ENCODE measurements at regions not wholly inside any gene's neighbourhood (a gene's known extent, or its start where the extent isn't known, plus 50 kb on each side); places are given as distances from the start of the nearest gene placed in this dataset.
"Not testable (repeated sequence)": the region's sequence is repeated elsewhere in the genome, so short reads cannot be mapped to it uniquely, and the experiment has no call there.

DNA sequence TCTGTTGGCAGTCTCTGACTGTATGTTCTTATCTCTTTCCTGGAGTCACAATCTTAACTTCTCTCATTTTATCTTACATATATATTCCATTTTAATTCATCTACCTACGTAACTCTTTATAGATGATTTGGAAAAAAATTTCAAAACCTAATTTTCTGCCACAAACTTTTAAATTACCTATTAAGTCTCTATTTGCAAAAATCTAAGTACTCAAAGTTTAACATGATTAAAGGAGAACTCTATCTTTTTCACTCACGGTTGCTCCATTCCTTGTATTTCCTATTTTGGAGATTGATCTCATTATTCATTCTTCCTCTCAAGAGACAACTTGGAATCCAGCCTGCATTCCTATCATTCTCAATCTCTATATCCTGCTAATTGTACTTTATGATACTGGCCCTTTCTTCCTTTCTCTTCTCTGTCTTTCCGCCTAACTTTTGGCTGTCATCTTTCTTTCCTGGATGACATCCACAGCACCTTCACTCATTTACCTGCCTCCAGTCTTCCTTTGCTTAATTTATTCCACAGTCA, 1071.1 kb upstream of the CITED2 start:
- DNase-seq (ENCODE audit: low read depth): no peak

DNA sequence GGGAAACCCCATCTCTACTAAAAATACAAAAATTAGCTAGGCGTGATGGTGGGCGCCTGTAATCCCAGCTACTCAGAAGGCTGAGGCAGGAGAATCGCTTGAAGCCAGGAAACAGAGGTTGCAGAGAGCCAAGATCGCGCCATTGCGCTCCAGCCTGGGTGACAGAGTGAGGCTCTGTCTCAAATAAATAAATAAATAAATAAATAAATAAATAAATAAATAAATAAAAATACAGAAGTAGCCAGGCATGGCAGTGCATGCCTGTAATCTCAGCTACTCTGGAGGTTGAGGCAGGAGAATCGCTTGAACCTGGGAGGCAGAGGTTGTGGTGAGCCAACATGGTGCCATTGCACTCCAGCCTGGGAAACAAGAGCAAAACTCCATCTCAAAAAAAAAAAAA, 1068.7 kb upstream of the CITED2 start:
- not testable (repeated sequence) for DNase-seq (ENCODE audit: low read depth)

DNA sequence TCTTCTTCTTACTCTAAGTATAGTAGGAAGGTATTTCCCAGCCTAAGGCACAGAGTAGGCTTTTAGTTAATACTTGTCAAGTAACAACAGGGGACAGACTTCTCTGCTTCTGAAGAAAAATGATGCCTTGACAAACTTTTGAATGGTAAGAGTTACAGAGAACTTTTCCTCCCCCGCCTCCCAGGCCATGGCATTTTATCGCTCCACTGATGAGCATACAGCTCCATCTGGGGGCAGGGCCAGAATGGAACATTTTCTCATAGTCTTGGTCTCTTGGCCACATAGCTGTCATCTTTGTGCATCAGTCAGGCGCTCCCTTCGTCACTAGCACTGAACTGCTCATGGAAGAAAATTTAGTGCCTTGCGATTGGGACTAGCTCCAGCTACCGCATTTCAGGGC, 1066.8 kb upstream of the CITED2 start:
- no peak for DNase-seq (ENCODE audit: low read depth)

DNA sequence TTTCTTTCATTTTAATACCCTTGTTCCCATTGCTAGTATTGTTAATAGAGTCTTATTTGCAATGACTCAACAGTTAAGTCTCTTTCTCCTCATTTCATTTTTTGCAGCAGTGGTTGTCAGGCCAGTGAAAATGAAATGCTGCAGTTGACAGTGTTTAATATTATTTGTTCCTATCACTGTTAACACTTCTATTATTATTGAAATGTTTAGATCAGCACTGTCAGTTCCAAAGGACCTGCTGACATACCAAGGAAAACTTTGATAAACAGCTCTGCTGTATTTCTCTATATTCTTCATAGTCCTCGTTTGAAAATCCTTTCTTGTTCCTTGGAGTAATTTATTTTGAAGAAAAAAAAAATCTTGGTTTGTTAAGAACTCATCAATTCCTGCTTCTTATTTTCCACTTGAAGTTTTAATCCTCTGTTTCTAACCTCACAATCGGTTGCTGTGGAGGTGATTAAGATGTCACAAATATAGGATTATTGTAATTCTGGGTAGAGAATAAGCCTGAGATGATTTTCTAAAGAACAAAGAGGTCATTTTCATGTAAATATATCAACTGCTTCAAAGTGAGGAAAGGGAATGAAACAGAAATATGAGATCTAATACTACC, 1065.9 kb upstream of the CITED2 start:
- no peak for DNase-seq (ENCODE audit: low read depth)

DNA sequence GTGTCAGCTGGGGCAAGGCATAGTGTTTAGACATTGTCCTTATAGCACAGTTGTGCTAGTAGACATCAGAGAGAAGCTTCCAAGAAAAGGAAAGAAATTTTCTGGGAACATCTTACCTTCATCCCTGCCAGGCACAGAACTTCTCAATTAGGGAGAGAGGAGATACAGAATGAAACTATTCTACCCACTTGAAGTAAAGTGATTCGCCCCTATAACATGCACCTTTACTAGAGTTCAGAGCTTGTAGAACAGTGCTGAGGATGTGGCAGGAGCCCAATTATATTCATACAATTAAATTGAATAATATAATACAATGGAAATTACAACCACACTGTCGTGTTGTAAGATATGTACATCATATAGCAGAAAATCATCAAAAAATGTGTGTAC, 1063.9 kb upstream of the CITED2 start:
- DNase-seq (ENCODE audit: low read depth): no peak

DNA sequence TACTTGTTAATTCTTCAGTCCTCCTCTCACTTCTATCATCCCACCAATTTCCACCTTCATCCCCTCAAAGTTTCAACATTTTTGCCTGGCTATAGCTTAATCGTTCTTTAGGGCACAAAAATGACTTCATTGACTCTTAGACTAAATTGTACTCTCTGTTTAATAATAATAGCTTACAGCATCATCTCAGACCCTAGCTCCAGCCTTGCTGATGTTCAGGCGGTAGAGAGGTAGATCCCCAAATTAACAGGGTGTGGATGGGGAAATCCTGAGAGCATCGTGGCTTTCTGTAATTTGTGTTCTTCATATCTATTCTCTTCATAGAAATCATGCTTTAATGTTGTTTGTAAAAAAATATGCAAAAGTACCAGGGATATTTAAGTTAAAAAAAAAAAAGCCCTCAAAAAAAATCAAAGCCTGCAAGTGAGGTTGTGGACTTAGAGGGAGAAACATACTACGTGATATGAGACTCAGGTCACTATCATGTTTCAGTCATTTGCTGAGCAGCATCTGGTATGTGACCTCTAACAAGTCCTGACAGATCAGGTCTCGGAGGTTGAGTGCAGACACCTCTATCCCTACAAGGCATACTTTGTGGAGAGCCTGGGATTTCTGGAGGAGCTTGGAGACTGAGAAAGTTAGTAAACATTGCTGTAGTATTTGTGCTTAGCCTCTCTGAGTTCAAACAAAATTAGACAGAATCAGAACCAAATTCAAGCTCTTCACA, 1063.3 kb upstream of the CITED2 start:
- no peak for DNase-seq (ENCODE audit: low read depth)

DNA sequence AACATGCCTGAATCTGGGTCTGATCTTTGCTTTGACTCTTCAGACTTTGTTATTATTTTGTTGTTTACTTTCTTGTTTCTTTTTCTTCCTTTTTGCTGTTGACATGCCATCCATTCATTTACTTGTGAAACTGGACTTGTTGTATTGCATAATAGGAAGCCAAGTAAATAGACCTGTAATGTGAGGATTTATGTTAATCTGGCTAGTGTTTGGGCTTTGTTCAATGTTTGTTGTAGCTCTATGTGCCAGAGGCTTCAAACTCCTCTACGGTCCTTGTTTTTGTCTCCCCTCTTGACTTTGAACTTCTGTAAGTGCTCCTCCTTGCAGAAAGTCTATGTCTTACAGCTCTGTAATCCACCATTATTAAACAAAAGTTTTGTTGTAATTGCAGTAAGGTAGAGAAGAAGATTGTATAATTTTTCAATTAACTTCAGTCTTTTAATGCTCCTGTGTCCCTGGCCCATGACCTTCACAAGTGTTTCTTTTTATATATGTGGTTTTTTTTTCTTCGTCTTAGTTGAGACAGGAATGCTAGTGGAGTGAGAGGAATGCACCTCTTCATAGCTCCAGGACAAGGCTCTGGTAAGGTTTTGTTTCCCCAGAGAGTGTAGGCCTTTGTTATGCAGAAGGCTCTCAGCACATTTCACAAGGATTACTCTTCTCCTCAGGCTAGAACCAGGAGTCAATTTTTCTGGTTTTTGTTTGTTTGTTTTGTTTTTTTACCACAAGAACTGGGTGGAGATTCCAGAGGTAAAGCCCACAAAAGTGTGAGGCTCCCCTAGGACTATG, 1061.8 kb upstream of the CITED2 start:
- peak; percentile 84 for DNase-seq (ENCODE audit: low read depth)

DNA sequence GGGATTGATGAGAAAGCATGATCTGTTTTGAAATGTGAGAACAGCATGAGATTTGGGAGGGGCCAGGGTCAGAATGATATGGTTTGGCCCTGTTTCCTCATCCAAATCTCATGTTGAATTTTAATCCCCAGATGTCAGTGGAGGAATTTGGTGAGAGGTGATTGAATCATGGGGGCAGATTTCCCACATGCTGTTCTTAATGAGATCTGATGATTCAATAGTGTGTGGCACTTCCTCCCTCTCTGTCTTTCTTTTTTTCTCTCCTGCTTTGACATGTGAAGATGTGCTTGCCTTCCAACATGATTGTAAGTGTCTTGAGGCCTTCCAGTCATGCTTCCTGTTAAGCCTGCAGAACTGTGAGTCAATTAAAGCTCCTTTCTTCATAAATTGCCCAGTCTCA, 1060.3 kb upstream of the CITED2 start:
- DNase-seq (ENCODE audit: low read depth): peak; percentile 45

DNA sequence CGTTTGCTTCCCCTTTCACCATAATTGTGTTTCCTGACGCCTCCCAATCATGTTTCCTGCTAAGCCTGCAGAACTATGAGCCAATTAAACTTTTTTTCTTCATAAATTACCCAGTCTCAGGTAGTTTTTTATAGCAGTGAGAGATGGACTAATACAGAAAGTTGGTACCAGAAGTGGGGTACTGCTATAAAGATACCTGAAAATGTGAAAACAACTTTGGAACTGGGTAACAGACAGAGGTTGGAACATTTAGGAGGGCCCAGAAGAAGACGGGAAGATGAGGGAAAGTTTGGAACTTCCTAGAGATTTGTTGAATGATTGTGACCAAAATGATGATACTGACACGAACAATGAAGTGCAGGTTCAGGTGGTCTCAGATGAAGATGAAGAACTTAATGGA, 1058.6 kb upstream of the CITED2 start:
- DNase-seq (ENCODE audit: low read depth): no peak

DNA sequence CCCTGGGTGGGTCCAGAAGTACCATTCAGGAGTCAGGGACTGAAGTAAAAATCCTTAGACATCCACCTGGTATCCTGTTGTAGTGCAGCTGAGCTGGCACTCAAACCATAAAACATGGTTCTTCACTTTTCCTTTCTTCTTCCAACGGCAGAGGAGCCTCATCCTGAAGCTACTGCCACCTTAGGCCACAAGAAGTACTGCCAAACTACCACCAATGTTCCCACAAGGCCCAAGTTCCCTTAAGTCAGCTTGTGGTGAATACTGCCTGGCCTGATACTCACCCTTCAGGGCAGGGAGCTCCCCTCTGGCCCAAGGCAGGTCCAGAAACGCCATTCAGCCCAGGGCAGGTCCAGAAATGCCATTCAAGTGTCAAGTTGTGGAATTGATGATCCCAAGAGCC, 1053.4 kb upstream of the CITED2 start:
- no peak for DNase-seq (ENCODE audit: low read depth)

DNA sequence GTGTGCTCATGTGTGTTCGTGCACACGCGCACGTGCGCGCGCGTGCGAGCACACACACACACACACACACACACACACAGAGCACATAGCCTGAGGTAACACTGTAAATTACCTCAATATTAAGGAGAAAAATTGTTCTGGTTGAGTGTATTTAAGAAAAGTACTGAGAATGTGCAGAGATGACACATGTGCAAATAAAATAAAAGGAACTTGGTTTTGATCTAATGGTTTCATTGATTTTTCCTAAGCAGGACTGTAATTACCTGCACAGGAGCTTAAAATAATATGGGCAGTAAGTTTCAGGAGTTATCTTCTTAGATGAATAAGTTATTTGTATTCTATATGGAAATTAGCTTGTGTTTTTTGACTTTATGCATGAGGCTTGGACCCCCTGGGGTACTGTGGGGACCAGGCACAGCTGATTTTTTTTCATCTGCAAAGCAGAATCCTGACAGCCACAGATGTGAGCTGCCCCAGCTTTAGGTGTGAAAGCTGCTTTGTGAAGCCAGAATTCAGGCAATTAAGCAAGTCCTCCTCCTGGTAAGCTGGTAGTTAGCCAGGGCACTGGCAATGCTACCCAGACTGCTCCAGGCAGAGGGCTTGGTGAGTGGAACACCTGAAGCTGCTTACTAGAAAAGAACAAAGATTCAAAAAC, 1040.6 kb upstream of the CITED2 start:
- DNase-seq (ENCODE audit: low read depth): no peak

DNA sequence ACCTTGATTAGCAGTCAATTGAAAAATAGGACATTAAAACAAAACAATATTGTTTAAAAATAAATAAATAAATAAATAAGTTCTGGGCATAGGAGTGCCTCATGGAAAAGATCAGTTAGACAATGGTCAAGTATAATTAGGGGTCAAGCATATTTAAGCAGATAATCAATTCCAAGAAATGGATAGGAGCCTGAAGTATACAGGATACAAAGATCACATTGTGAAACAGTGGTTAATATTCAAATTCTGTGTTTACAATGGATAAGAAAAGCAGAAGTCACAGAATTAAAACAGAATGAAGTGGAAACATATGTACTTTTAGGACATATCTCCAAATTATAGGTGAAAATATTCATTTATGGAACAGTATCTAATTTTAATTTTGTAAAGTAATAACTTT, 1028.6 kb upstream of the CITED2 start:
- DNase-seq (ENCODE audit: low read depth): no peak

DNA sequence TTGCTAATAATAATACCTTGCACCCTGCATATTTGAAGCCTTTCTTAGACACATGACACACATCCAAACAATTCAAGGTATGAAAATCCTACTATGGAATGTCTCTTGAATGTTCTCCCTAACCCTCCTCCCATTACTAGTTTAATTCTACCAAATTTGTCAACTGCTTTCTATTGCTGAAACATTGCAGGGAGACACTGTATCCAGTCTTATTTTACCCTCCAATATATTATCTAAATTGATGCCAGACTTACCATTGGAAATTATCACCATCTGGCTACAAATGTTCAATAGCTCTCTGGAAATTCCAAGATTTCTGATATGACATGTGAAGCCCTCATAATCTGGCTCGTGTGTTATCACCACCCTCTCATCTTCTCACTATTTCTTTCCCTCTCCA, 1027.3 kb upstream of the CITED2 start:
- DNase-seq (ENCODE audit: low read depth): no peak

DNA sequence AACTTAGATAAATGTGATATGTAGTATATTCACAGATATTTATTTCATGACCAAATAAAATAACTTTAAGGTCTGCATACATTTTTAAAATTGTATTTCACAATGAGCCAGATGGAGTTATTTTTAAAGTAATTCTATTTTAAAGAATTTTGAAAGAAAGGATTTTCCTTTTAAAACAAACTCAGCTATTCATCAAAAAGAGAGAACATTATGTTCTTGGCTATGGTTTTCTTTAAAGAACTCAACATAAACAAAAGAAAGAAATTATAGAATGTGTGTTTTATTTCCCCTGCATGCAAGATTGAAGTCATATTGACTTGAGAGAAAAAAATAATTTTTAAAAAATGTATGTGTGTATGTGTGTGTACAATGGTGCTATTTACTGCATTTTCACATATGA, 1023.6 kb upstream of the CITED2 start:
- no peak for DNase-seq (ENCODE audit: low read depth)

DNA sequence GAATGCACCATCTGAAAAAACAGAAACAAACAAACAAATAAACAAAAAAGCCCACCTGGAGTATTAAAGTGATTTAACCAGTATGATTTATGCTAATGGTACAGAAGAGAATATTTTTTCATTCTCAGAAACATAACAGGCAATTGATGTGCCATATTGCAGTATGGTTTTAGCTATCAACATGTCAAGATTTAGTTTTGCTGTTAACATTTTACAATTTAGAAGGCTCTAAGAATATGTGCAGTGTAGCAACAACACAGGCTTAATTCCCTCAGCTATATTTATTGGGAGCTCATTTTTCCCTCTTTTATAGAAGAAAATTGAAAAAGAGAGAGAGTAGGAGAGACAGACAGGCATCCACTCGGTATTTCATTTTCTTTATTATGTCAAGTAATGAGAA, 1022.7 kb upstream of the CITED2 start:
- DNase-seq (ENCODE audit: low read depth): no peak

DNA sequence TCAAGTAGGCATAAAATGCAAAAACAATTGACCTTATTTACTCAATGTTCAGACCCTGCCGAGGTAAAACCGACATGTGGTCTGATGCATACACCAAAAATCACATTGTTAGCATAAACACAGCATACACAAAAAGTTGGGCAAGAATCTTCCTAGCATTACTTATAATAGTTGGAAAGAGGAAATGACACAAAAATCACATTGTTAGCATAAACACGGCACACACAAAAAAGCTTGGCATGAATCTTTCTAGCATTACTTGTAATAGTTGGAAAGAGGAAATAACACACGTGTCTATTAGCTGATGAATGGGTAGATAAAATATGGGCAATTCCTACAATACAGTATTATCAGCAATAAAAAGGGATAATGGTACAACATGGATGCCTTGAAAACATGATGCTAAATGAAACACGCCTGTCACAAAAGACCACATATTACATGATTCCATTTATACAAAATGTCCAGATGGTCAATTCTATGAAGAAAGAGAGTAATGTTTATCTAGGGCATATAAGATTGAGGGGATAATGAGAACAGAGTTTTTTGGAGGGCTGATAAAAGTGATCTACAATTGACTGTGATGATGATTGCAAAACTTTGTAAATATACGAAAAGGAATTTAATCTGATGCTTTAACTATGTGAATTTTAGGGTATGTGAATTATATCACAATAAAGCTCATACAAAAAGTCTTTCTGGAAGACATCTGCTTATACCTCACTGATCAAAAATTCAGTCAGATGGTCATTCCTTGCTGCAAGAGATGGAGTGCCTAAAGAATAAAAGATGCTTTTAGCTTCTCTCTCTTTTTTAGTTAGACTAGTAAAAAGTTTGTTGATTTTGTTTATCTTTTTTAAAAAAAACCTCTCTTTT, 1019.5 kb upstream of the CITED2 start:
- DNase-seq (ENCODE audit: low read depth): no peak

DNA sequence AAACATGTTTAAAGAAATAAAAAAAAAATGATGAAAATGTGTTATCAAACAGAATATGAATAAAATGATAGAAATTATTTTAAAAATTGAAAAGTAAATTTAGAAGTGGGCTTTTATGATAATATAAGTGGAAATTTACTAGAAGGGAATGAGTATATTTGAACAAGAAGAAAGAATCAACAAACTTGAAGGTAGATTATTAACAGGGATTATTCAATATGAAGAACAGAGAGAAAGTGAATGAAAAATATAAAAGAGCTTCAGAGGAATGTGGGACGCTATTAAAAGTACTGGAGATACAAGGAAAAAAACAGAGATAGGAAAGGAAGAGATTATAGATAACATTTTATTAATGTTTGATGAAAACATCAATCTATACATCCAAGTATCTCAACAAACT, 1014.4 kb upstream of the CITED2 start:
- no peak for DNase-seq (ENCODE audit: low read depth)

DNA sequence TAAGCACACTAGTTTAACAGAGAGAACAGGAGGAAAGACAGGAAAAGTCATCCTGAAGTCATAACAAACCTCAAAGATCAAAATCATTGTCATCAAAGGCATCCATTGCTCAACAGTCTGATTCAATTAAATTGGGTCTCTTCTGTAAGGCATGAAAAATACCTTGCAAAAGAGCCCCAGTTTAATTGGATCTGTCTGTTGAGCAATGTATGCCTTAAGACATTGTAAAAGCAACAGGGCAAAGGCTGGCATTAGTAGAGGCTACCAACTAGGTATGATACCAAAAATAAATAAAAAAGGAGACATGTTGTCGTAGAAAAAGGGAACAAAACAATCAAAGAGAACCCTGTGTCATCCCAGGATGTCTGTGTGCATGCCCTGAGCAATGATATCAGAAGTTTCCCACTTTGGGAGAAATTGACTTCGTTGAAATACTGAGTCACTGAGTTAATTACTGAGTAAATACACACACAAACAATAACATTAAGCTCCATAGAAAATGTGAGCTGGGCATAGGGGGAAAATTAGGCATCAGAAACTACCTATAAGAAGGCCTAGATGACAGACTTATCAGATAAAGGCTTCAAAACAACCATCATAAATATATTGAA, 1013.8 kb upstream of the CITED2 start:
- DNase-seq (ENCODE audit: low read depth): no peak

DNA sequence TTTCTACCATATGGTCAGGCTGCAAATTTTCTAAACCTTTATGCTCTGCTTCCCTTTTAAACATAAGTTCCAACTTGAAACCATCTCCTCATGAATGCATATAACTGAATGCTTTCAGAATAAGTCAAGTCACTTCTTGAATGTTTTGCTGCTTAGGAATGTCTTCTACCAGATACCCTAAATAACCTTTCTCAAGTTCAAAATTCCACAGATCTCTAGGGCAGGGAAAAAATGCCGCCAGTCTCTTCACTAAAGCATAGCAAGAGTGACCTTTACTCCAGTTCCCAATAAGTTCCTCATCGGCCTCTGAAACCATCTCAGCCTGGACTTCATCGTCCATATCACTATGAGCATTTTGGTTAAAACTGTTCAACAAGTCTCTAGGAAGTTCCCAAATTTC, 1011.2 kb upstream of the CITED2 start:
- no peak for DNase-seq (ENCODE audit: low read depth)

DNA sequence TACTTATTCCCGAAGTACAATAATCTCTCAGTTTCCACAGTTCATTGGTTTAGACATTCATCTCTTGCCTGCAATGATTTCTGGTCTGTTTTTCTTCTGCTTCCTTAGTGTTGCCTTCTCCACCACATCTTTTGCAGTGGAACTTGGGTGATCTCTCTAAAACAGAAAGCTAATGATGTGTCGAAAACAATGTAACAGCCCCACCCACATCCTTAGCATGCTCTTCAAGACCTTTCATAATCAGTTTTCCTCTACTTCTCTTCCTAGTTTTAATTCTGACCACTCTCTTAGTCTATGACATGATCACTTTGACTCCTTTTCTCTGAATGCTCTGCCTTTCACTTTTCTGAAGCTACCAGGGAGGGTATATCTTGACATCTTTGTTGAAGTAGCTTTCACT, 1007.9 kb upstream of the CITED2 start:
- DNase-seq (ENCODE audit: low read depth): no peak
